Prostate gland (tissue), 2 donors: ENCODE measurements at regions not wholly inside any gene's neighbourhood (a gene's known extent, or its start where the extent isn't known, plus 50 kb on each side); places are given as distances from the start of the nearest gene placed in this dataset.

Experiments used
- DNase-seq: peaks from one replicate; pipeline ENCODE4 v3.0.0-alpha.2; 2019; ENCODE audit warnings: low spot score
- H3K27ac ChIP-seq, 2 donors: fragments of 200-600 bp; sonication (generic); 2 replicates each; pipeline ENCODE4 v1.5.1; 2017 to 2019
- H3K27me3 ChIP-seq: fragments of 200-600 bp; sonication (generic); replicated peaks from 2 replicates; pipeline ENCODE4 v1.5.1; 2019; ENCODE audit not compliant: insufficient read depth
- H3K36me3 ChIP-seq, 2 donors: fragments of 200-600 bp; sonication (generic); 1 replicate in 1 of 2; 2 replicates in 1 of 2; pipeline versions ENCODE4 v1.5.1 to v1.8.1; 2017 to 2019
- H3K4me1 ChIP-seq: fragments of 200-600 bp; sonication (generic); replicated peaks from 2 replicates; pipeline ENCODE4 v1.5.1; 2019
- H3K4me3 ChIP-seq, 2 donors: fragments of 200-600 bp; sonication (generic); 2 replicates each; pipeline ENCODE4 v1.5.1; 2017 to 2019
- H3K9me3 ChIP-seq: fragments of 200-600 bp; sonication (generic); 2 replicates; pipeline ENCODE4 v1.5.1; 2017
- POLR2A ChIP-seq: fragments of 450-650 bp; IDR thresholded peaks from one replicate; pipeline ENCODE4 v1.6.1; 2016; ENCODE audit warnings: antibody characterized with exemption, mild to moderate bottlenecking
- POLR2AphosphoS5 ChIP-seq: sonication (generic); formaldehyde crosslinking; IDR thresholded peaks from one replicate; pipeline ENCODE4 v1.6.1; 2017; ENCODE audit warnings: antibody characterized with exemption
- WGBS: methylation state at CpG from one replicate; pipeline ENCODE4 v1.1.5; 2018; 5-methylcytosine and 5-hydroxymethylcytosine counted together
- intact Hi-C: fragments of 100-400 bp; cut with DNase I; formaldehyde crosslinking; loops from one replicate; pipeline ENCODE4 v1.14.2; 2022
- TF ChIP-seq, protein P1 (sequence below), 4 experiments: fragments of 200-600 bp in 2 of 4; fragments of 450-650 bp in 2 of 4; sonication (generic) in 2 of 4; IDR thresholded peaks; 1 replicate in 3 of 4; 2 replicates in 1 of 4; pipeline ENCODE4 v1.5.1; 2016 to 2019; ENCODE audit warnings: antibody characterized with exemption in 4 of 4, mild to moderate bottlenecking in 2 of 4, moderate library complexity in 2 of 4

- Histone ChIP-seq H3K27ac (no peak overlapping the region), H3K4me3 (no peak overlapping the region), H3K9me3 (no peaks in the 10 kb centered on the region), H3K4me1 (no peaks in the 10 kb centered on the region), H3K36me3 (no peaks in the 10 kb centered on the region), H3K27me3 (no peaks in the 10 kb centered on the region)
- intact Hi-C loops: no loop called here
- DNase-seq: no peak
- TF ChIP-seq, protein P1, sequence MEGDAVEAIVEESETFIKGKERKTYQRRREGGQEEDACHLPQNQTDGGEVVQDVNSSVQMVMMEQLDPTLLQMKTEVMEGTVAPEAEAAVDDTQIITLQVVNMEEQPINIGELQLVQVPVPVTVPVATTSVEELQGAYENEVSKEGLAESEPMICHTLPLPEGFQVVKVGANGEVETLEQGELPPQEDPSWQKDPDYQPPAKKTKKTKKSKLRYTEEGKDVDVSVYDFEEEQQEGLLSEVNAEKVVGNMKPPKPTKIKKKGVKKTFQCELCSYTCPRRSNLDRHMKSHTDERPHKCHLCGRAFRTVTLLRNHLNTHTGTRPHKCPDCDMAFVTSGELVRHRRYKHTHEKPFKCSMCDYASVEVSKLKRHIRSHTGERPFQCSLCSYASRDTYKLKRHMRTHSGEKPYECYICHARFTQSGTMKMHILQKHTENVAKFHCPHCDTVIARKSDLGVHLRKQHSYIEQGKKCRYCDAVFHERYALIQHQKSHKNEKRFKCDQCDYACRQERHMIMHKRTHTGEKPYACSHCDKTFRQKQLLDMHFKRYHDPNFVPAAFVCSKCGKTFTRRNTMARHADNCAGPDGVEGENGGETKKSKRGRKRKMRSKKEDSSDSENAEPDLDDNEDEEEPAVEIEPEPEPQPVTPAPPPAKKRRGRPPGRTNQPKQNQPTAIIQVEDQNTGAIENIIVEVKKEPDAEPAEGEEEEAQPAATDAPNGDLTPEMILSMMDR (IDR thresholded peaks at IDR 0.05): no peak
- TF ChIP-seq POLR2AphosphoS5 (no peak), POLR2A (no peak)
Measured at GRCh38 chr11:90717522-90717921, 494.7 kb upstream of the CHORDC1 start.

GRCh38 chr11:90705661-90706060 lies 482.8 kb upstream of the CHORDC1 start:
- Histone ChIP-seq H3K27ac (no peak overlapping the region), H3K36me3 (no peaks in the 10 kb centered on the region), H3K4me1 (no peaks in the 10 kb centered on the region), H3K27me3 (no peaks in the 10 kb centered on the region), H3K9me3 (no peaks in the 10 kb centered on the region), H3K4me3 (no peak overlapping the region)
- TF ChIP-seq POLR2AphosphoS5 (no peak), POLR2A (no peak)
- TF ChIP-seq, protein P1 (IDR thresholded peaks at IDR 0.05): no peak
- no peak for DNase-seq
- intact Hi-C loops: no loop called here

GRCh38 chr11:90704510-90704909 lies 481.7 kb upstream of the CHORDC1 start:
- Histone ChIP-seq H3K27ac (no peak overlapping the region), H3K9me3 (no peaks in the 10 kb centered on the region), H3K4me1 (no peaks in the 10 kb centered on the region), H3K36me3 (no peaks in the 10 kb centered on the region), H3K27me3 (no peaks in the 10 kb centered on the region), H3K4me3 (no peak overlapping the region)
- 86% methylated on average over 5 of the region's 5 CpGs for WGBS
- TF ChIP-seq, protein P1 (IDR thresholded peaks at IDR 0.05): no peak
- TF ChIP-seq POLR2A (no peak), POLR2AphosphoS5 (no peak)
- intact Hi-C loops: no loop called here
- DNase-seq: no peak

DNA sequence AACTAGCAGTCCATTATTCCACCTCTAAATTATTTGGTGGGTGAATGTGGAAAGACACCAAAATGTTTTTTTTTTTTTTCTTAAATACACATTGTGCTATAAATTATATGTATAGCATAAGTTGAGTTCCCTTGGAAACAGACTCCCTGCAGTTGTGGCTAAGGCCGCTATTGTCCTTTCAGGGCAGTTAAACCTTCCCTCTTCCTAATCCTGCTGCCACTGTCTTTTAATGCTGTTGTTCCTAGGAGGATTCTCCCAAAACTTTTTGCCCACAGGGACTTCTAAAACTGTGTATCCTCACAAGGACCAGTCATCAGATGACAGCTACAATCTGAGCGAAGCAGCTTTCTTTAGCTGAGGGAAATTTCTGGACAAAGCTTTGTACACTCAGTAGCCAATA lies 478.9 kb upstream of the CHORDC1 start:
- intact Hi-C loops: no loop called here
- H3K4me3 ChIP-seq: no peak overlapping the region
- no peak overlapping the region for H3K27ac ChIP-seq
- WGBS: 83% methylated on average over 2 of the region's 2 CpGs
- H3K36me3 ChIP-seq: no peaks in the 10 kb centered on the region
- DNase-seq: no peak
- no peaks in the 10 kb centered on the region for H3K9me3 ChIP-seq
- H3K4me1 ChIP-seq: no peaks in the 10 kb centered on the region
- no peaks in the 10 kb centered on the region for H3K27me3 ChIP-seq
- TF ChIP-seq POLR2AphosphoS5 (no peak), POLR2A (no peak)
- TF ChIP-seq, protein P1 (IDR thresholded peaks at IDR 0.05): no peak

DNA sequence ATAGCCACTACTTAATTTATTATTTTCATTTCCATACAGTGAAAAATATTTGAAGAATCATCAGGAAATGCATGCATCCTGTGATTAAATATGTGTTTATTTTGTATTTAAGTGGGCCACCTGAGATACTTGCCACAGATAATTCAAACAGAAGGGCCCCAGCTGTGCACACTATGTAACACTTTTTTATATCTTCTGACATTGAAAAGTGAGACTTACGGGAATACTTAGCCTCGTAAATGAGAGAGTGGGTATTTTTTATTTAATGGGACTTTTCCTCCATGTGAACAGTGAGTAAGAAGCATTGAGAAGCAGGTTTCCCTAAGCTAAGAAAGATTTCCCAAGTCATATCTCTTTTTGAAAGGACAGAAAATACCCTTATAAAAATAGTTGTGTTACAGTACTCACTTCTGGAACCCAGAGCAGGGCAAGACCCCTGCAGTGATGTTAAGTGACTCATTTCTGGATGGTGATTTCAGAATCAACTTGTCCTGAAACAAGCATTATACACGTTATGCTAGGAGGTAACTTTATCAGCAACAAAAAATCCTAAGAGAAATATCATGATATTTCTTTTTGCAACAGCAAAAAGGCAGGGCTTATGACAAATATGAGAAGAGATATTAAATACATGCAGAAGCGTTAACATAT lies 478.1 kb upstream of the CHORDC1 start:
- Histone ChIP-seq H3K27me3 (no peaks in the 10 kb centered on the region), H3K4me1 (no peaks in the 10 kb centered on the region), H3K36me3 (no peaks in the 10 kb centered on the region), H3K4me3 (no peak overlapping the region), H3K9me3 (no peaks in the 10 kb centered on the region), H3K27ac (no peak overlapping the region)
- TF ChIP-seq POLR2AphosphoS5 (no peak), POLR2A (no peak)
- TF ChIP-seq, protein P1 (IDR thresholded peaks at IDR 0.05): no peak
- no peak for DNase-seq
- WGBS: 22% methylated on average over 4 of the region's 4 CpGs
- intact Hi-C loops: no loop called here
